PFSK-1 (cell line): ENCODE measurements at regions not wholly inside any gene's neighbourhood (a gene's known extent, or its start where the extent isn't known, plus 50 kb on each side); places are given as distances from the start of the nearest gene placed in this dataset.

Experiments used
- FOXP2 ChIP-seq: optimal IDR thresholded peaks from 2 replicates; pipeline ENCODE3; 2011; ENCODE audit warnings: borderline replicate concordance, control low read depth, inconsistent platforms; ENCODE audit not compliant: insufficient read depth; ENCODE audit errors: extremely low read length, extremely low read depth
- POLR2AphosphoS5 ChIP-seq: IDR thresholded peaks from 2 replicates; pipeline ENCODE4 v1.6.1; 2012; ENCODE audit warnings: low read depth, mild to moderate bottlenecking, control low read depth, low read length, moderate library complexity
- SIN3A ChIP-seq: IDR thresholded peaks from 2 replicates; pipeline ENCODE4 v1.6.1; 2012; ENCODE audit warnings: mild to moderate bottlenecking, low read length, moderate library complexity, borderline replicate concordance; ENCODE audit not compliant: insufficient read depth
- TAF1 ChIP-seq: IDR thresholded peaks from 2 replicates; pipeline ENCODE4 v1.6.1; 2012; ENCODE audit warnings: low read length, control low read depth, borderline replicate concordance; ENCODE audit not compliant: insufficient read depth
- TF ChIP-seq, protein P1 (sequence below), 2 experiments: IDR thresholded peaks; 2 replicates each; pipeline versions ENCODE4 v1.6.1 to v1.8.0; 2011 to 2012; ENCODE audit warnings: low read depth in 2 of 2, low read length in 2 of 2, control low read depth in 1 of 2, inconsistent platforms in 1 of 2, mild to moderate bottlenecking in 1 of 2, moderate library complexity in 1 of 2; ENCODE audit not compliant: insufficient read depth in 1 of 2

- TF ChIP-seq FOXP2, result no peak
- no peak for TF ChIP-seq TAF1
- no peak for TF ChIP-seq POLR2AphosphoS5
- TF ChIP-seq SIN3A, result no peak
- TF ChIP-seq, protein P1, sequence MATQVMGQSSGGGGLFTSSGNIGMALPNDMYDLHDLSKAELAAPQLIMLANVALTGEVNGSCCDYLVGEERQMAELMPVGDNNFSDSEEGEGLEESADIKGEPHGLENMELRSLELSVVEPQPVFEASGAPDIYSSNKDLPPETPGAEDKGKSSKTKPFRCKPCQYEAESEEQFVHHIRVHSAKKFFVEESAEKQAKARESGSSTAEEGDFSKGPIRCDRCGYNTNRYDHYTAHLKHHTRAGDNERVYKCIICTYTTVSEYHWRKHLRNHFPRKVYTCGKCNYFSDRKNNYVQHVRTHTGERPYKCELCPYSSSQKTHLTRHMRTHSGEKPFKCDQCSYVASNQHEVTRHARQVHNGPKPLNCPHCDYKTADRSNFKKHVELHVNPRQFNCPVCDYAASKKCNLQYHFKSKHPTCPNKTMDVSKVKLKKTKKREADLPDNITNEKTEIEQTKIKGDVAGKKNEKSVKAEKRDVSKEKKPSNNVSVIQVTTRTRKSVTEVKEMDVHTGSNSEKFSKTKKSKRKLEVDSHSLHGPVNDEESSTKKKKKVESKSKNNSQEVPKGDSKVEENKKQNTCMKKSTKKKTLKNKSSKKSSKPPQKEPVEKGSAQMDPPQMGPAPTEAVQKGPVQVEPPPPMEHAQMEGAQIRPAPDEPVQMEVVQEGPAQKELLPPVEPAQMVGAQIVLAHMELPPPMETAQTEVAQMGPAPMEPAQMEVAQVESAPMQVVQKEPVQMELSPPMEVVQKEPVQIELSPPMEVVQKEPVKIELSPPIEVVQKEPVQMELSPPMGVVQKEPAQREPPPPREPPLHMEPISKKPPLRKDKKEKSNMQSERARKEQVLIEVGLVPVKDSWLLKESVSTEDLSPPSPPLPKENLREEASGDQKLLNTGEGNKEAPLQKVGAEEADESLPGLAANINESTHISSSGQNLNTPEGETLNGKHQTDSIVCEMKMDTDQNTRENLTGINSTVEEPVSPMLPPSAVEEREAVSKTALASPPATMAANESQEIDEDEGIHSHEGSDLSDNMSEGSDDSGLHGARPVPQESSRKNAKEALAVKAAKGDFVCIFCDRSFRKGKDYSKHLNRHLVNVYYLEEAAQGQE (IDR thresholded peaks at IDR 0.05; ENCODE audit: insufficient read depth in 1 of 2, low read depth in 2 of 2, low read length in 2 of 2), result no peak
Measured at GRCh38 chr1:234841710-234842231, 231.8 kb upstream of the IRF2BP2 start.

- TF ChIP-seq SIN3A (no peak), TAF1 (no peak), FOXP2 (no peak), POLR2AphosphoS5 (no peak)
- TF ChIP-seq, protein P1 (IDR thresholded peaks at IDR 0.05; ENCODE audit: insufficient read depth in 1 of 2, low read depth in 2 of 2, low read length in 2 of 2), result no peak
Measured at GRCh38 chr1:234841281-234841680, 231.3 kb upstream of the IRF2BP2 start.

DNA sequence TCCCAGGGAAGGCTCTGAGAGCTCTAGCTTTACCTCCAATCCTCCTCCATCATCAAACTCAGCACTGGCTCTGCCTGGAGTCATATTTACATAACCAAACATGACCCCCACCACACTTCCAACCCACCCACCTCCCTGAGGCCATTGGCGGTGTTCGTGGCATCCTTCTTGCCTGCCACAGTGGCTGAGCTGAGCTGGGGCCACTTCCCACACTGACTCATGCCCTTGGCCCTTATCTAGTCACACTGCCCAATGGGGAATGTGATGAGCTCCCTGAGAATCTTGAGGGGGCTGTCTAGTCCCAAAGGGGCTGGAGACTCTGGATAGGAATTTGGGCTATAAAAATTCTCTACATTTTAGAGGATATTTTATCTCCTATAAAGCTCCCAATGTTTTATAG, 230.9 kb upstream of the IRF2BP2 start:
- TF ChIP-seq, protein P1 (IDR thresholded peaks at IDR 0.05; ENCODE audit: insufficient read depth in 1 of 2, low read depth in 2 of 2, low read length in 2 of 2), result no peak
- TF ChIP-seq SIN3A (no peak), FOXP2 (no peak), TAF1 (no peak), POLR2AphosphoS5 (no peak)

DNA sequence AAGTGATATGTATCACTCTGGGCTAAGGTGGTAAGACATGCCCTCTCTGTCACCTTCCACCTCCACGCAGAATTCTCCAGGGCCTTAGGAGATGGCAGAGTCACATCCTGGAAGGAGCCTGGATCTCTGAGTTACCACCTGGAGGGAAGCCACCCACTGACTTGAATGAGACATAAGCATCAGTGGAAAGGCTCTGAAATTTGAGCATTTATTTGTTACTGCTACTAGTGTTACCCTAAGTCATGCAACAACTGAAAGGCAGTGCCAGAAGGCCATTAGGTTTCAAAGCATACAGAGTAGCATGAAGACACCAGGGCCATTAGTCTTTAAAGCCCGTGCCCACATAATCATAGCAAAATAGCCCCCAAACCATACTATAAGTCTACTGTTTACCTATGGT, 230.3 kb upstream of the IRF2BP2 start:
- TF ChIP-seq TAF1 (no peak), SIN3A (no peak), POLR2AphosphoS5 (no peak), FOXP2 (no peak)
- TF ChIP-seq, protein P1 (IDR thresholded peaks at IDR 0.05; ENCODE audit: insufficient read depth in 1 of 2, low read depth in 2 of 2, low read length in 2 of 2), result no peak

- no peak for TF ChIP-seq FOXP2
- TF ChIP-seq TAF1, result no peak
- TF ChIP-seq POLR2AphosphoS5, result no peak
- TF ChIP-seq SIN3A, result no peak
- TF ChIP-seq, protein P1 (IDR thresholded peaks at IDR 0.05; ENCODE audit: insufficient read depth in 1 of 2, low read depth in 2 of 2, low read length in 2 of 2), result no peak
Measured at GRCh38 chr1:234839663-234840062, 229.7 kb upstream of the IRF2BP2 start.
